Chondrocyte (in vitro differentiated cells): ENCODE measurements at regions not wholly inside any gene's neighbourhood (a gene's known extent, or its start where the extent isn't known, plus 50 kb on each side); places are given as distances from the start of the nearest gene placed in this dataset.

Source experiments
- DNase-seq: peaks from one replicate; pipeline ENCODE4 v3.0.0; 2021; ENCODE audit warnings: mixed read lengths, low spot score
- H3K27ac Mint-ChIP-seq: one replicate; pipeline ENCODE4 v1.8.0; 2021; ENCODE audit warnings: mild to moderate bottlenecking, moderate library complexity, mixed read lengths; ENCODE audit not compliant: unreplicated experiment
- H3K27me3 Mint-ChIP-seq: 2 replicates; pipeline ENCODE4 v1.8.0; 2021; ENCODE audit warnings: low read depth, mixed read lengths
- H3K36me3 Mint-ChIP-seq: 2 replicates; pipeline ENCODE4 v1.8.0; 2021; ENCODE audit warnings: low read depth, mixed read lengths
- H3K4me1 Mint-ChIP-seq: 2 replicates; pipeline ENCODE4 v1.8.0; 2021; ENCODE audit warnings: low read depth, mild to moderate bottlenecking, mixed read lengths
- H3K4me3 Mint-ChIP-seq: one replicate; pipeline ENCODE4 v1.8.0; 2021; ENCODE audit warnings: mild to moderate bottlenecking, moderate library complexity, mixed read lengths; ENCODE audit not compliant: unreplicated experiment
- H3K9me3 Mint-ChIP-seq: 2 replicates; pipeline ENCODE4 v1.8.0; 2021; ENCODE audit warnings: low read depth, mixed read lengths
- TF ChIP-seq, protein P1 (sequence below): fragments of 200-600 bp; sonication (generic); IDR thresholded peaks from 2 replicates; pipeline ENCODE4 v1.5.0; 2021; ENCODE audit warnings: antibody characterized with exemption, mild to moderate bottlenecking, moderate library complexity

DNA sequence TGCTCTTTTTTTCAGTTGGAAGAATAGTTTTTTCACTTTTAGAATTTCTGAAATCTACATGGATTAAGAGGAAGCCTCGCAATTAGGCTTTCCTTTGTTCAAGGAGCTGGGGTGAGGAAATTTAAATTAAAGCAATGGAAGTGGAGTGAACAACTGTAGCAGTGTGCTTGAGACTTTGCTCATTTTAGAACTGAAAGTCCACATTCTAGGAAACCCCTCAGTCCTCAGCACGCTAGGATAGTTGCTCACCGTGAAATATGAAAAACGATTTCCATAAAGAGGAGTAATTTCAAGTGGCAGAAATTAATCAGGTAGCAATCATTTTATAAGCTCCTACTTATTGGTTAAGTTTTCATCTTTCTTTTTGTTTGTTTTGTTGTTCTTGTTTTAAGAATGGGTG is 243.0 kb upstream of the ITGA1 start:
- Mint-ChIP-seq H3K9me3 (peaks cover 7% of the 10 kb centered on the region), H3K4me3 (no peak overlapping the region), H3K36me3 (no peaks in the 10 kb centered on the region), H3K4me1 (no peaks in the 10 kb centered on the region), H3K27me3 (peaks cover 32% of the 10 kb centered on the region), H3K27ac (no peak overlapping the region)
- DNase-seq: no peak
- TF ChIP-seq, protein P1, sequence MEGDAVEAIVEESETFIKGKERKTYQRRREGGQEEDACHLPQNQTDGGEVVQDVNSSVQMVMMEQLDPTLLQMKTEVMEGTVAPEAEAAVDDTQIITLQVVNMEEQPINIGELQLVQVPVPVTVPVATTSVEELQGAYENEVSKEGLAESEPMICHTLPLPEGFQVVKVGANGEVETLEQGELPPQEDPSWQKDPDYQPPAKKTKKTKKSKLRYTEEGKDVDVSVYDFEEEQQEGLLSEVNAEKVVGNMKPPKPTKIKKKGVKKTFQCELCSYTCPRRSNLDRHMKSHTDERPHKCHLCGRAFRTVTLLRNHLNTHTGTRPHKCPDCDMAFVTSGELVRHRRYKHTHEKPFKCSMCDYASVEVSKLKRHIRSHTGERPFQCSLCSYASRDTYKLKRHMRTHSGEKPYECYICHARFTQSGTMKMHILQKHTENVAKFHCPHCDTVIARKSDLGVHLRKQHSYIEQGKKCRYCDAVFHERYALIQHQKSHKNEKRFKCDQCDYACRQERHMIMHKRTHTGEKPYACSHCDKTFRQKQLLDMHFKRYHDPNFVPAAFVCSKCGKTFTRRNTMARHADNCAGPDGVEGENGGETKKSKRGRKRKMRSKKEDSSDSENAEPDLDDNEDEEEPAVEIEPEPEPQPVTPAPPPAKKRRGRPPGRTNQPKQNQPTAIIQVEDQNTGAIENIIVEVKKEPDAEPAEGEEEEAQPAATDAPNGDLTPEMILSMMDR: no peak

DNA sequence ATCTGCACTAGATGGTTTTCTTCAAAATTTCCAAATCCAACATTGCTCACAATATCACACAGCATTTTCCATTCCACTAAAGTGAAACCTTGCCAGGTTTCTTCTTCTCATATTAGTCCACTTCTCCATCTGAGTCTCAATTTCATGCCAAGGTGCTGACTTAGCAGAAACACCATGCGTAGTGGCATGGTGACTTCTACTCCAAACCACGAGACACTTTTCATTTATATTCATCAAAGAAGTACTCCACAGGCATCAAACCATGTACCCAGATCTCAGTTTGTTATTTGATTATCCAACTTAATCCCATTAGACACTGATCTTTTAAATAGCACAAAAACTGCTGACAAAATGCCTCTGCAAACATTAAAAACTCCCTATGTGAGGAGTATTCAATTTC is 233.4 kb upstream of the ITGA1 start:
- H3K36me3 Mint-ChIP-seq: no peaks in the 10 kb centered on the region
- H3K4me3 Mint-ChIP-seq: no peak overlapping the region
- no peak for DNase-seq
- H3K4me1 Mint-ChIP-seq: no peaks in the 10 kb centered on the region
- TF ChIP-seq, protein P1: no peak
- no peaks in the 10 kb centered on the region for H3K9me3 Mint-ChIP-seq
- no peak overlapping the region for H3K27ac Mint-ChIP-seq
- H3K27me3 Mint-ChIP-seq: peaks cover 38% of the 10 kb centered on the region

DNA sequence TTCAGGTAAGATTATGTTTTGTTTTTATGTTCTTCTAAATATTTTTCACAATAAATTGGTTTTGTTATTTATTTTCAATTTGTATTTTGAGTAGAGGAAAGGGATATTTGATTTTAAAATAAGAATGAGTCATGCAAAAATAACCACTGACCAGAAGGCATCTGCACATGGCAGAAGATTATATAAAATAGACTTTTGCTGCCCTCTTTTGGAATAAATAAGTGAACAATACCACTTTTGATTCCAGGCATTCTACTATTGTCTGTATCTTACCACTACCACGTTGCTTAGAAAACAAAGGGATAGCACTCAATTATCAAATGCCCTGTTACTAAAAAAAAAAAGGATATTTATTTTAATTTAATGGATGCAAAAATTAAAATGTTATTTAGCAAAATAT is 227.3 kb upstream of the ITGA1 start:
- H3K4me1 Mint-ChIP-seq: no peaks in the 10 kb centered on the region
- peaks cover 32% of the 10 kb centered on the region for H3K27me3 Mint-ChIP-seq
- no peaks in the 10 kb centered on the region for H3K36me3 Mint-ChIP-seq
- no peaks in the 10 kb centered on the region for H3K9me3 Mint-ChIP-seq
- no peak for DNase-seq
- H3K4me3 Mint-ChIP-seq: no peak overlapping the region
- TF ChIP-seq, protein P1: peak; percentile 65
- H3K27ac Mint-ChIP-seq: no peak overlapping the region

DNA sequence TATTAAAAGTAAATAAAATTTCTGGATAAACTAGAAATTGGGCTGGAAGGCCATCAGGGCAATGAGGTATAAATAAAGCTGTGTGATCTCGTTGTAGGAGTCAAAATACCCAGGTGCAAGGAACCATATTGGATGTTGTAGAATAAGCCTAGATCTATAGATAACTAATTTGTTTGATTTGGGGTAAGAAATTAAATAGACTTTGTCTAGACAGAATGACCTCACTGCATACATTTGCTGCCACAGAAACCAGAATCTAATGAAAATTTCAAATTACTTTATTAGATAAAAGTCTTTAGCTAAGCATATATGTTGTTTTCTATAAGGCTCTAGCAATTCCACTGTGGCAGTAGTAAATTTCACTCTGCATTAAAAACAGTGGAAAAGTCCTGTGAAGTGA is 225.2 kb upstream of the ITGA1 start:
- TF ChIP-seq, protein P1: no peak
- no peaks in the 10 kb centered on the region for H3K9me3 Mint-ChIP-seq
- H3K4me1 Mint-ChIP-seq: no peaks in the 10 kb centered on the region
- H3K27ac Mint-ChIP-seq: no peak overlapping the region
- H3K27me3 Mint-ChIP-seq: peaks cover 35% of the 10 kb centered on the region
- no peak for DNase-seq
- no peaks in the 10 kb centered on the region for H3K36me3 Mint-ChIP-seq
- H3K4me3 Mint-ChIP-seq: no peak overlapping the region

DNA sequence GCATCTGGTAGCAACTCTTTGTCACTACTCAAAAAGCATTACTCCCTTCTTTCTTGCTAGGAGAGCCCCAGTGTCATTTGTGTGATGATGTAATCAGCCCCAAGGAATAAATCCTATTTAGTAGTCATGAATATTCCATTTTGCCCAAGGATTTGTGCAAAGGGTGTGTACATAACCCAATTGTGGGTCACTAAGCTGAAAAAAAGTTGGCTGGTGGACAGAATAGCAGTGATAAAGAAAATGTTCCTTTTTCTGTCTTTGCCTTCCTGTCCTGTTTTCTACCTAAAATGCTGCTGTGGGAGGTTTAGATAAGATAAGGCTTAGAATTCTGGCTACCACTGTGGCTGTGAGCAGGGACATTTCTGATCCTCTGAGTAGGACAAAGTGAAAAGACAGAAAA is 223.1 kb upstream of the ITGA1 start:
- Mint-ChIP-seq H3K4me1 (no peaks in the 10 kb centered on the region), H3K36me3 (no peaks in the 10 kb centered on the region), H3K4me3 (no peak overlapping the region), H3K9me3 (peaks cover 6% of the 10 kb centered on the region), H3K27ac (no peak overlapping the region), H3K27me3 (peaks cover 23% of the 10 kb centered on the region)
- TF ChIP-seq, protein P1: no peak
- no peak for DNase-seq
